ENCODE measurements at regions not wholly inside any gene's neighbourhood (a gene's known extent, or its start where the extent isn't known, plus 50 kb on each side); places are given as distances from the start of the nearest gene placed in this dataset.

GRCh38 chr6:168864541-168865460 is 388.8 kb downstream of the THBS2 start:
- WGBS, 5 donors = 73 to 79% (median 76%) methylated on average over 7 of the region's 7 CpGs
- H3K9me3 ChIP-seq = no peaks in the 10 kb centered on the region
- H3K36me3 ChIP-seq = no peaks in the 10 kb centered on the region
- intact Hi-C loops (cut with DNase I; ENCODE audit: low total_unique reads) = no loop called here
- no peak overlapping the region for H3K27ac ChIP-seq
- peaks cover 0 to 3% (median 0%) of the 10 kb centered on the region in 3 donors for H3K27me3 ChIP-seq
- no peak overlapping the region for H3K4me3 ChIP-seq
- H3K4me1 ChIP-seq = no peaks in the 10 kb centered on the region
- DNase-seq = no peak
- TF ChIP-seq POLR2AphosphoS5 (IDR thresholded peaks at IDR 0.05) = no peak
- no peak for TF ChIP-seq EP300 (IDR thresholded peaks at IDR 0.05)
- TF ChIP-seq, protein P1, sequence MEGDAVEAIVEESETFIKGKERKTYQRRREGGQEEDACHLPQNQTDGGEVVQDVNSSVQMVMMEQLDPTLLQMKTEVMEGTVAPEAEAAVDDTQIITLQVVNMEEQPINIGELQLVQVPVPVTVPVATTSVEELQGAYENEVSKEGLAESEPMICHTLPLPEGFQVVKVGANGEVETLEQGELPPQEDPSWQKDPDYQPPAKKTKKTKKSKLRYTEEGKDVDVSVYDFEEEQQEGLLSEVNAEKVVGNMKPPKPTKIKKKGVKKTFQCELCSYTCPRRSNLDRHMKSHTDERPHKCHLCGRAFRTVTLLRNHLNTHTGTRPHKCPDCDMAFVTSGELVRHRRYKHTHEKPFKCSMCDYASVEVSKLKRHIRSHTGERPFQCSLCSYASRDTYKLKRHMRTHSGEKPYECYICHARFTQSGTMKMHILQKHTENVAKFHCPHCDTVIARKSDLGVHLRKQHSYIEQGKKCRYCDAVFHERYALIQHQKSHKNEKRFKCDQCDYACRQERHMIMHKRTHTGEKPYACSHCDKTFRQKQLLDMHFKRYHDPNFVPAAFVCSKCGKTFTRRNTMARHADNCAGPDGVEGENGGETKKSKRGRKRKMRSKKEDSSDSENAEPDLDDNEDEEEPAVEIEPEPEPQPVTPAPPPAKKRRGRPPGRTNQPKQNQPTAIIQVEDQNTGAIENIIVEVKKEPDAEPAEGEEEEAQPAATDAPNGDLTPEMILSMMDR (IDR thresholded peaks at IDR 0.05) = no peak
- TF ChIP-seq POLR2A (IDR thresholded peaks at IDR 0.05) = no peak

GRCh38 chr6:168863467-168863866 is 390.2 kb downstream of the THBS2 start:
- intact Hi-C loops (cut with DNase I; ENCODE audit: low total_unique reads) = no loop called here

DNA sequence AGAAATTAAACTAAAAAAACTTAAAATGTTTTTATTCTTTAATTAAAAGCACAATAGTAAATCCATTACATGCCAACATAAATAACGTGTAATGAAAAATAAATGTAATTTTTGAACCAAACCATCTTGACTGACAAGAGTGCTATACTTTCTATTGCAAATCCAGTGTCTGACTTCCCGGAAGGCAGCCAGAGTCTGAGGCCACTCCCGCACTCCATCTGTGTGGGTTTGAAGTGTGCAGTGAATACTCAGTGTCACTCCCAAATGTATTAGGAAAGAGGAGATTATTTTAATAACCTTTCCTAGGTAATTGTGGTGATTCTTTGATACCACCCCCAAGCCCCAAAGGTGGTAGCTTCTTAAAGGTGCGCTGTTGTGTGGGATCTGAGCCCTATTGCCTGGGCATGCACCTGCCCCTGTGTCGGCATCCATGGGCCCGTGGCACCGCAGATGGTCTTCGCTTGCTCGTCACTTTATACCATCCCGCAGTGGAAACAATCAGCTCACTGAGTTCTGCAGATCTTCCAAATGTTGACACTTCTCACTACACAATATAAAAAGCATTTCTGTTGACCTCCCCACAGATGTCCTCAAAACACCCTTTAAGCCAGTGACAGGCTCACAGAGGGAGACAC is 391.2 kb downstream of the THBS2 start:
- Histone ChIP-seq H3K4me1 (no peaks in the 10 kb centered on the region), H3K9me3 (no peaks in the 10 kb centered on the region), H3K27me3 (peaks cover 0 to 3% (median 0%) of the 10 kb centered on the region in 3 donors), H3K27ac (no peak overlapping the region), H3K4me3 (no peak overlapping the region), H3K36me3 (no peaks in the 10 kb centered on the region)
- no peak for DNase-seq
- intact Hi-C loops (cut with DNase I; ENCODE audit: low total_unique reads) = no loop called here
- TF ChIP-seq, protein P1 (IDR thresholded peaks at IDR 0.05) = no peak
- WGBS, 5 donors = 93 to 95% (median 94%) methylated on average over 10 of the region's 10 CpGs

More at GRCh38 chr6:168863467-168863866, 390.2 kb downstream of the THBS2 start:
- no peaks in the 10 kb centered on the region for H3K4me1 ChIP-seq
- TF ChIP-seq POLR2A (IDR thresholded peaks at IDR 0.05) (no peak), POLR2AphosphoS5 (IDR thresholded peaks at IDR 0.05) (no peak), EP300 (IDR thresholded peaks at IDR 0.05) (no peak)
- TF ChIP-seq, protein P1 (IDR thresholded peaks at IDR 0.05) = no peak
- H3K27ac ChIP-seq = no peak overlapping the region
- no peak overlapping the region for H3K4me3 ChIP-seq
- H3K27me3 ChIP-seq = peaks cover 0 to 3% (median 0%) of the 10 kb centered on the region in 3 donors
- no peak for DNase-seq
- H3K9me3 ChIP-seq = no peaks in the 10 kb centered on the region
- H3K36me3 ChIP-seq = no peaks in the 10 kb centered on the region
- WGBS, 5 donors = 82 to 87% (median 84%) methylated on average over 4 of the region's 4 CpGs

DNA sequence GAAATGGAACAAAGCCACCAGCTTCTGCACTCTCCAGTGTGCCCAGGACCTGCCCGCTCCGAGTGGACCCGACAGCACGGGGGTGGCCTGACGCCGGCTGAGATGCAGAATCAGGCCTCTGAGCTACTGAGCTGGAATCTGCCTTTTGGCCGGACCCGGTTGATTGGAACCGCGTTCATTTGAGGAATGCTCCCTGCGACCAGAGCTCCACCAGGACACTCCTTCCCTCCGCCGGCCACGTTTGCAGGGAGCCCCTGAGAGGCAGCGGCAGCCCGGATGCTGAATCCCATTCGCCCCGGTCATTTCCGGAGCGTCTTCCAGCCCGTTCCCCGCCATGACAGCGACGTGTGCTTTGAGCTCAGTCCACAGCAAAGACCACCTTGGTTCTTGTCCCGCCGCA is 392.7 kb downstream of the THBS2 start:
- no peaks in the 10 kb centered on the region for H3K4me1 ChIP-seq
- H3K27ac ChIP-seq = no peak overlapping the region
- DNase-seq = no peak
- no peaks in the 10 kb centered on the region for H3K36me3 ChIP-seq
- 88 to 97% (median 91%) methylated on average over 24 to 26 of the region's 26 CpGs for WGBS, 5 donors
- peaks cover 0 to 3% (median 0%) of the 10 kb centered on the region in 3 donors for H3K27me3 ChIP-seq
- no peak overlapping the region for H3K4me3 ChIP-seq
- intact Hi-C loops (cut with DNase I; ENCODE audit: low total_unique reads) = no loop called here
- TF ChIP-seq, protein P1 (IDR thresholded peaks at IDR 0.05) = no peak
- TF ChIP-seq POLR2AphosphoS5 (IDR thresholded peaks at IDR 0.05) (no peak), EP300 (IDR thresholded peaks at IDR 0.05) (no peak), POLR2A (IDR thresholded peaks at IDR 0.05) (no peak)
- no peaks in the 10 kb centered on the region for H3K9me3 ChIP-seq

Measured in stomach (tissue), 8 donors.